Stimulated activated naive B cell treated with anti-CD40 and anti-IgM and Interleukin-4, amounts not matched to agents 10 μg/mL and 1 μg/mL and 100 μg/mL, for 72 hours (primary cell): ENCODE measurements at regions not wholly inside any gene's neighbourhood (a gene's known extent, or its start where the extent isn't known, plus 50 kb on each side); places are given as distances from the start of the nearest gene placed in this dataset.

Source experiments
- ATAC-seq, 2 donors: fragments of 150-1000 bp; cut with Tn5 transposase; replicated peaks; 2 replicates each; pipeline ENCODE4 v1.10.0; 2021; ENCODE audit warnings: moderate library complexity in 1 of 2
- DNase-seq: peaks from one replicate; pipeline ENCODE4 v3.0.0; 2021
- H3K27ac Mint-ChIP-seq: one replicate; pipeline ENCODE4 v1.8.0; 2022; ENCODE audit warnings: mild to moderate bottlenecking, mixed read lengths
- H3K27me3 Mint-ChIP-seq, 2 donors: one replicate each; pipeline ENCODE4 v1.8.0; 2022; ENCODE audit warnings: mixed read lengths in 2 of 2
- H3K36me3 Mint-ChIP-seq, 2 donors: one replicate each; pipeline ENCODE4 v1.8.0; 2022; ENCODE audit warnings: mixed read lengths in 2 of 2, mild to moderate bottlenecking in 1 of 2
- H3K4me1 Mint-ChIP-seq, 2 donors: one replicate each; pipeline ENCODE4 v1.8.0; 2022; ENCODE audit warnings: mixed read lengths in 2 of 2, mild to moderate bottlenecking in 1 of 2
- H3K4me3 Mint-ChIP-seq, 2 donors: one replicate each; pipeline ENCODE4 v1.8.0; 2022; ENCODE audit warnings: mild to moderate bottlenecking in 2 of 2, mixed read lengths in 2 of 2, moderate library complexity in 1 of 2
- H3K9me3 Mint-ChIP-seq, 2 donors: one replicate each; pipeline ENCODE4 v1.8.0; 2022; ENCODE audit warnings: mixed read lengths in 2 of 2, mild to moderate bottlenecking in 1 of 2

DNA sequence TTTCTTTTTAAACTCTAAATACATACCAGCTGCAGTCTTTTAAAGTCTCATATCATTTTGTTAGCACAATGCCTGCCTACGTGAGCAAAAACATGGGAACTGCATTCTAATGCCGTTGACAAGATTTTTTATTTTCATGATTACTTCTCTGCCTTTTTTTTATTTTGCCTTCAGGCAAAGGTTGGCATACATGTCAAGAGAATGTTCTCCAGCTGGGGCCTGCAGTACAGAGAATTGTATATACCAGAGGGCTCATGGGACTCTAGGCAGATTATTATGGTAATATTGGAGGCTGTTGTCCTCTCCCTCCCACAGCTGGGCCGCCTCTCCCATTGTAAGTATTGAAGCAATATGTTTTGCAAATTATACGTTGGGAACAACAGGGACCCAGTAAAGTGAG, 53.9 kb upstream of the OBI1 start:
- H3K27ac Mint-ChIP-seq: no peak overlapping the region
- H3K9me3 Mint-ChIP-seq: peaks cover 0 to 2% of the 10 kb centered on the region in 2 donors
- H3K27me3 Mint-ChIP-seq: peaks cover 1 to 10% of the 10 kb centered on the region in 2 donors
- H3K4me3 Mint-ChIP-seq: no peak overlapping the region
- no peak for ATAC-seq
- no peak for DNase-seq
- H3K36me3 Mint-ChIP-seq: no peaks in the 10 kb centered on the region
- peaks cover 0 to 5% of the 10 kb centered on the region in 2 donors for H3K4me1 Mint-ChIP-seq

DNA sequence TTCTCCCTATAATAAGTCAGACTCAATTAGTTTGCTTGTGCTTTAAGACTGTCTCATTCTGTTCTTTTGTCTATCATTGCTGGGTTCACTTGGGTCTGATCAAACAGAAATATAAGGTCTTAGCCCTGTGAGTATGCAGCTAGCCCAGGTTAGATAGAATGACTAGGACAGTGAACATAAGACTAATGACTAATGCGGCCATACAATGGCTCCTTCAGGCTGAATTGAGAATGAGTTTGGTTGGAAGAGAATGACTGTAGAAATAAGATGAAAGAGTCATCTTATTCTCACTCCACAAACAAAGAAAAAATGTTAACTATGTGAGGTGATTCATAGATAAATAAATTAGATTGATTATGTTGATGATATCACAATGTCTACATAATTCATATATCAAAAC, 50.1 kb upstream of the OBI1 start:
- H3K4me1 Mint-ChIP-seq: no peaks in the 10 kb centered on the region
- no peak for DNase-seq
- no peaks in the 10 kb centered on the region for H3K36me3 Mint-ChIP-seq
- H3K27ac Mint-ChIP-seq: no peak overlapping the region
- no peak overlapping the region for H3K4me3 Mint-ChIP-seq
- H3K9me3 Mint-ChIP-seq: peaks cover 4 to 6% of the 10 kb centered on the region in 2 donors
- ATAC-seq: no peak
- peaks cover 9 to 14% of the 10 kb centered on the region in 2 donors for H3K27me3 Mint-ChIP-seq
